ENCODE measurements at regions not wholly inside any gene's neighbourhood (a gene's known extent, or its start where the extent isn't known, plus 50 kb on each side); places are given as distances from the start of the nearest gene placed in this dataset.

- Histone ChIP-seq H3K9ac (ENCODE audit: insufficient read length, low read depth) (no peak overlapping the region), H3K9me3 (ENCODE audit: insufficient read depth, low read length) (no peaks in the 10 kb centered on the region), H3K36me3 (ENCODE audit: insufficient read depth, insufficient read length, low read length) (no peaks in the 10 kb centered on the region), H3K27me3 (ENCODE audit: insufficient read depth, insufficient read length) (no peaks in the 10 kb centered on the region), H3K4me3 (ENCODE audit: insufficient read length, low read depth) (no peak overlapping the region), H3K4me1 (ENCODE audit: insufficient read depth, insufficient read length) (no peaks in the 10 kb centered on the region)
- TF ChIP-seq SUZ12 (IDR thresholded peaks at IDR 0.05; ENCODE audit: extremely low read depth, insufficient read depth, insufficient read length) = no peak
- no peak for TF ChIP-seq ZNF274 (IDR thresholded peaks at IDR 0.05; ENCODE audit: low read depth, low read length)
- TF ChIP-seq YY1 (IDR thresholded peaks at IDR 0.05; ENCODE audit: insufficient read depth, insufficient read length) = no peak
- DNase-seq (ENCODE audit: low read depth, low spot score) = no peak
These were observed 1142.3 kb downstream of the NLGN4X start for GRCh38 chrX:5086388-5086787.

- no peak for DNase-seq (ENCODE audit: low read depth, low spot score)
- no peaks in the 10 kb centered on the region for H3K27me3 ChIP-seq (ENCODE audit: insufficient read depth, insufficient read length)
- no peak overlapping the region for H3K9ac ChIP-seq (ENCODE audit: insufficient read length, low read depth)
- no peak overlapping the region for H3K4me3 ChIP-seq (ENCODE audit: insufficient read length, low read depth)
- TF ChIP-seq ZNF274 (IDR thresholded peaks at IDR 0.05; ENCODE audit: low read depth, low read length) (no peak), SUZ12 (IDR thresholded peaks at IDR 0.05; ENCODE audit: extremely low read depth, insufficient read depth, insufficient read length) (no peak), YY1 (IDR thresholded peaks at IDR 0.05; ENCODE audit: insufficient read depth, insufficient read length) (no peak)
- H3K36me3 ChIP-seq (ENCODE audit: insufficient read depth, insufficient read length, low read length) = no peaks in the 10 kb centered on the region
- no peaks in the 10 kb centered on the region for H3K4me1 ChIP-seq (ENCODE audit: insufficient read depth, insufficient read length)
- no peaks in the 10 kb centered on the region for H3K9me3 ChIP-seq (ENCODE audit: insufficient read depth, low read length)
These were observed 1144.4 kb downstream of the NLGN4X start for GRCh38 chrX:5084279-5084678.

- H3K9me3 ChIP-seq (ENCODE audit: insufficient read depth, low read length) = no peaks in the 10 kb centered on the region
- H3K27me3 ChIP-seq (ENCODE audit: insufficient read depth, insufficient read length) = no peaks in the 10 kb centered on the region
- H3K9ac ChIP-seq (ENCODE audit: insufficient read length, low read depth) = no peak overlapping the region
- no peak for DNase-seq (ENCODE audit: low read depth, low spot score)
- TF ChIP-seq SUZ12 (IDR thresholded peaks at IDR 0.05; ENCODE audit: extremely low read depth, insufficient read depth, insufficient read length) (no peak), ZNF274 (IDR thresholded peaks at IDR 0.05; ENCODE audit: low read depth, low read length) (no peak), YY1 (IDR thresholded peaks at IDR 0.05; ENCODE audit: insufficient read depth, insufficient read length) (no peak)
- H3K36me3 ChIP-seq (ENCODE audit: insufficient read depth, insufficient read length, low read length) = no peaks in the 10 kb centered on the region
- H3K4me1 ChIP-seq (ENCODE audit: insufficient read depth, insufficient read length) = no peaks in the 10 kb centered on the region
- H3K4me3 ChIP-seq (ENCODE audit: insufficient read length, low read depth) = no peak overlapping the region
These were observed 1146.0 kb downstream of the NLGN4X start for GRCh38 chrX:5082705-5083104.

- Histone ChIP-seq H3K27me3 (ENCODE audit: insufficient read depth, insufficient read length) (no peaks in the 10 kb centered on the region), H3K9me3 (ENCODE audit: insufficient read depth, low read length) (no peaks in the 10 kb centered on the region), H3K4me3 (ENCODE audit: insufficient read length, low read depth) (no peak overlapping the region), H3K9ac (ENCODE audit: insufficient read length, low read depth) (no peak overlapping the region), H3K4me1 (ENCODE audit: insufficient read depth, insufficient read length) (no peaks in the 10 kb centered on the region), H3K36me3 (ENCODE audit: insufficient read depth, insufficient read length, low read length) (no peaks in the 10 kb centered on the region)
- TF ChIP-seq ZNF274 (IDR thresholded peaks at IDR 0.05; ENCODE audit: low read depth, low read length) (no peak), YY1 (IDR thresholded peaks at IDR 0.05; ENCODE audit: insufficient read depth, insufficient read length) (no peak), SUZ12 (IDR thresholded peaks at IDR 0.05; ENCODE audit: extremely low read depth, insufficient read depth, insufficient read length) (no peak)
- DNase-seq (ENCODE audit: low read depth, low spot score) = no peak
These were observed 1147.9 kb downstream of the NLGN4X start for GRCh38 chrX:5080791-5081190.

GRCh38 chrX:5068550-5068949 lies 1160.1 kb downstream of the NLGN4X start:
- Histone ChIP-seq H3K4me3 (ENCODE audit: insufficient read length, low read depth) (no peak overlapping the region), H3K9ac (ENCODE audit: insufficient read length, low read depth) (no peak overlapping the region), H3K27me3 (ENCODE audit: insufficient read depth, insufficient read length) (no peaks in the 10 kb centered on the region), H3K4me1 (ENCODE audit: insufficient read depth, insufficient read length) (no peaks in the 10 kb centered on the region), H3K9me3 (ENCODE audit: insufficient read depth, low read length) (no peaks in the 10 kb centered on the region), H3K36me3 (ENCODE audit: insufficient read depth, insufficient read length, low read length) (no peaks in the 10 kb centered on the region)
- no peak for DNase-seq (ENCODE audit: low read depth, low spot score)
- TF ChIP-seq ZNF274 (IDR thresholded peaks at IDR 0.05; ENCODE audit: low read depth, low read length) = no peak
- no peak for TF ChIP-seq SUZ12 (IDR thresholded peaks at IDR 0.05; ENCODE audit: extremely low read depth, insufficient read depth, insufficient read length)
- TF ChIP-seq YY1 (IDR thresholded peaks at IDR 0.05; ENCODE audit: insufficient read depth, insufficient read length) = no peak

- no peak overlapping the region for H3K9ac ChIP-seq (ENCODE audit: insufficient read length, low read depth)
- no peaks in the 10 kb centered on the region for H3K27me3 ChIP-seq (ENCODE audit: insufficient read depth, insufficient read length)
- TF ChIP-seq YY1 (IDR thresholded peaks at IDR 0.05; ENCODE audit: insufficient read depth, insufficient read length) (no peak), ZNF274 (IDR thresholded peaks at IDR 0.05; ENCODE audit: low read depth, low read length) (no peak), SUZ12 (IDR thresholded peaks at IDR 0.05; ENCODE audit: extremely low read depth, insufficient read depth, insufficient read length) (no peak)
- H3K4me1 ChIP-seq (ENCODE audit: insufficient read depth, insufficient read length) = no peaks in the 10 kb centered on the region
- DNase-seq (ENCODE audit: low read depth, low spot score) = no peak
- no peaks in the 10 kb centered on the region for H3K9me3 ChIP-seq (ENCODE audit: insufficient read depth, low read length)
- no peak overlapping the region for H3K4me3 ChIP-seq (ENCODE audit: insufficient read length, low read depth)
- H3K36me3 ChIP-seq (ENCODE audit: insufficient read depth, insufficient read length, low read length) = no peaks in the 10 kb centered on the region
These were observed 1170.9 kb downstream of the NLGN4X start for GRCh38 chrX:5057786-5058185.

- Histone ChIP-seq H3K9ac (ENCODE audit: insufficient read length, low read depth) (no peak overlapping the region), H3K36me3 (ENCODE audit: insufficient read depth, insufficient read length, low read length) (no peaks in the 10 kb centered on the region), H3K9me3 (ENCODE audit: insufficient read depth, low read length) (peaks cover 5% of the 10 kb centered on the region; the same call in 1 of the 2 replicates), H3K4me1 (ENCODE audit: insufficient read depth, insufficient read length) (no peaks in the 10 kb centered on the region), H3K4me3 (ENCODE audit: insufficient read length, low read depth) (no peak overlapping the region), H3K27me3 (ENCODE audit: insufficient read depth, insufficient read length) (no peaks in the 10 kb centered on the region)
- TF ChIP-seq YY1 (IDR thresholded peaks at IDR 0.05; ENCODE audit: insufficient read depth, insufficient read length) = no peak
- no peak for TF ChIP-seq SUZ12 (IDR thresholded peaks at IDR 0.05; ENCODE audit: extremely low read depth, insufficient read depth, insufficient read length)
- no peak for TF ChIP-seq ZNF274 (IDR thresholded peaks at IDR 0.05; ENCODE audit: low read depth, low read length)
- no peak for DNase-seq (ENCODE audit: low read depth, low spot score)
These were observed 1173.8 kb downstream of the NLGN4X start for GRCh38 chrX:5054852-5055251.

Data from NT2/D1 (cell line).